ENCODE measurements at regions not wholly inside any gene's neighbourhood (a gene's known extent, or its start where the extent isn't known, plus 50 kb on each side); places are given as distances from the start of the nearest gene placed in this dataset.

GRCh38 chr6:168888102-168888501 lies 365.5 kb downstream of the THBS2 start:
- no peaks in the 10 kb centered on the region for H3K27me3 ChIP-seq (ENCODE audit: insufficient read depth, low read length, poor library complexity)
- no peak overlapping the region for H3K4me2 ChIP-seq (ENCODE audit: insufficient read depth, low read length)
- no peaks in the 10 kb centered on the region for H3K79me2 ChIP-seq (ENCODE audit: insufficient read depth, low read length)
- ATAC-seq (ENCODE audit: insufficient read depth, low read depth) (no peak), DNase-seq (no peak)
- no peak for TF ChIP-seq EZH2 (IDR thresholded peaks at IDR 0.05; ENCODE audit: borderline replicate concordance, low read depth, low read length, severe bottlenecking)
- TF ChIP-seq, protein P1, sequence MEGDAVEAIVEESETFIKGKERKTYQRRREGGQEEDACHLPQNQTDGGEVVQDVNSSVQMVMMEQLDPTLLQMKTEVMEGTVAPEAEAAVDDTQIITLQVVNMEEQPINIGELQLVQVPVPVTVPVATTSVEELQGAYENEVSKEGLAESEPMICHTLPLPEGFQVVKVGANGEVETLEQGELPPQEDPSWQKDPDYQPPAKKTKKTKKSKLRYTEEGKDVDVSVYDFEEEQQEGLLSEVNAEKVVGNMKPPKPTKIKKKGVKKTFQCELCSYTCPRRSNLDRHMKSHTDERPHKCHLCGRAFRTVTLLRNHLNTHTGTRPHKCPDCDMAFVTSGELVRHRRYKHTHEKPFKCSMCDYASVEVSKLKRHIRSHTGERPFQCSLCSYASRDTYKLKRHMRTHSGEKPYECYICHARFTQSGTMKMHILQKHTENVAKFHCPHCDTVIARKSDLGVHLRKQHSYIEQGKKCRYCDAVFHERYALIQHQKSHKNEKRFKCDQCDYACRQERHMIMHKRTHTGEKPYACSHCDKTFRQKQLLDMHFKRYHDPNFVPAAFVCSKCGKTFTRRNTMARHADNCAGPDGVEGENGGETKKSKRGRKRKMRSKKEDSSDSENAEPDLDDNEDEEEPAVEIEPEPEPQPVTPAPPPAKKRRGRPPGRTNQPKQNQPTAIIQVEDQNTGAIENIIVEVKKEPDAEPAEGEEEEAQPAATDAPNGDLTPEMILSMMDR (IDR thresholded peaks at IDR 0.05; ENCODE audit: borderline replicate concordance, extremely low read depth, low read length, poor library complexity, severe bottlenecking): no peak
- H3K9me3 ChIP-seq (ENCODE audit: insufficient read depth, low read length, severe bottlenecking): no peaks in the 10 kb centered on the region
- H3K4me3 ChIP-seq (ENCODE audit: low read depth in 1 of 2, low read length in 2 of 2): no peak overlapping the region
- H4K20me1 ChIP-seq (ENCODE audit: insufficient read depth, low read length): no peaks in the 10 kb centered on the region
- H2AFZ ChIP-seq (ENCODE audit: low read depth, low read length): no peak overlapping the region
- no peaks in the 10 kb centered on the region for H3K36me3 ChIP-seq (ENCODE audit: insufficient read depth, low read length)
- H3K4me1 ChIP-seq (ENCODE audit: insufficient read depth, low read length): no peaks in the 10 kb centered on the region
- no peak overlapping the region for H3K9ac ChIP-seq (ENCODE audit: low read depth, low read length)
- no peak overlapping the region for H3K27ac ChIP-seq (ENCODE audit: low read length)

DNA sequence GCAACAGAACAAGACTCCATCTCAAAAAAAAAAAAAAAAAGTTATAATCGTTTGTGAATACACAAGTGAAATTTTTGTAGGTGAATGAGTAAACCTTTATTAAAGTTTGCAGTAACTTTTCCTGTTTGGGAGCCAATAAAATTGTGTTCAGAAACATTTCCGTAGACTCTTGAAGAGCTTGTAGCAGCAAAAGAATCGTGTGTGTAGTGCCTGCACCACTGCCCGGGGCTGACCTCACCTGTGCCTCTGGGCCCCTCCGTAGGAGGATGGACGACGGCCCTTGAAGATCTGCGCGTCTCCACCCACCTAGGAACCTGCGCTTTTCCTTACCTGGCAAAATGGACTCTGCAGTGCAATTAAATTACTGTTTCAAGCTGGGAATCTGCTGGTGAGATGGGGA lies 366.0 kb downstream of the THBS2 start:
- ATAC-seq (ENCODE audit: insufficient read depth, low read depth) (no peak), DNase-seq (no peak)
- Histone ChIP-seq H3K27ac (ENCODE audit: low read length) (no peak overlapping the region), H2AFZ (ENCODE audit: low read depth, low read length) (no peak overlapping the region), H3K4me3 (ENCODE audit: low read depth in 1 of 2, low read length in 2 of 2) (no peak overlapping the region), H3K79me2 (ENCODE audit: insufficient read depth, low read length) (no peaks in the 10 kb centered on the region), H3K36me3 (ENCODE audit: insufficient read depth, low read length) (no peaks in the 10 kb centered on the region), H3K9me3 (ENCODE audit: insufficient read depth, low read length, severe bottlenecking) (no peaks in the 10 kb centered on the region), H4K20me1 (ENCODE audit: insufficient read depth, low read length) (no peaks in the 10 kb centered on the region), H3K27me3 (ENCODE audit: insufficient read depth, low read length, poor library complexity) (no peaks in the 10 kb centered on the region), H3K9ac (ENCODE audit: low read depth, low read length) (no peak overlapping the region), H3K4me1 (ENCODE audit: insufficient read depth, low read length) (no peaks in the 10 kb centered on the region), H3K4me2 (ENCODE audit: insufficient read depth, low read length) (no peak overlapping the region)
- TF ChIP-seq EZH2 (IDR thresholded peaks at IDR 0.05; ENCODE audit: borderline replicate concordance, low read depth, low read length, severe bottlenecking): no peak
- TF ChIP-seq, protein P1 (IDR thresholded peaks at IDR 0.05; ENCODE audit: borderline replicate concordance, extremely low read depth, low read length, poor library complexity, severe bottlenecking): no peak

DNA sequence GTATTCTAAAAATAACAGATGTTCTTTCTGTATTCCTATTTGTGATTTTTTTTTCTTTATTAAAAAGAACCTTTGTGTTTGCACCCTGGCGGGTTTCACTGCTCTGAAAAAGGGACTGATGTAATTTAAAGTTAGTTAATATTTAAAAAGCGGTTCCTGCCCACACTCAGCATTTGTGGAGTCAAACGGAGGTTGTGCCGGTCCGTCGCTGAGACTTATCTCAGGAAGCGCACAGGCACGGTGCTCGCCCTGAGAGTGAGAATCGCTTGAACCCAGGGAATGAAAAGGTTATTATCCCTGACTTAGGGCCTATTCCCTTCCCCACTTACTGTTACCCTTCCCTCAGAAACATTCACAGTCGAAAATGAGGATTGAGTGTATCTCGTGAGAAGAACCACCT lies 366.7 kb downstream of the THBS2 start:
- Histone ChIP-seq H3K4me1 (ENCODE audit: insufficient read depth, low read length) (no peaks in the 10 kb centered on the region), H3K4me3 (ENCODE audit: low read depth in 1 of 2, low read length in 2 of 2) (no peak overlapping the region), H2AFZ (ENCODE audit: low read depth, low read length) (no peak overlapping the region), H3K79me2 (ENCODE audit: insufficient read depth, low read length) (no peaks in the 10 kb centered on the region), H3K9ac (ENCODE audit: low read depth, low read length) (no peak overlapping the region), H3K27ac (ENCODE audit: low read length) (no peak overlapping the region), H3K4me2 (ENCODE audit: insufficient read depth, low read length) (no peak overlapping the region), H3K27me3 (ENCODE audit: insufficient read depth, low read length, poor library complexity) (no peaks in the 10 kb centered on the region), H3K9me3 (ENCODE audit: insufficient read depth, low read length, severe bottlenecking) (no peaks in the 10 kb centered on the region), H3K36me3 (ENCODE audit: insufficient read depth, low read length) (no peaks in the 10 kb centered on the region), H4K20me1 (ENCODE audit: insufficient read depth, low read length) (no peaks in the 10 kb centered on the region)
- no peak for DNase-seq
- no peak for TF ChIP-seq EZH2 (IDR thresholded peaks at IDR 0.05; ENCODE audit: borderline replicate concordance, low read depth, low read length, severe bottlenecking)
- TF ChIP-seq, protein P1 (IDR thresholded peaks at IDR 0.05; ENCODE audit: borderline replicate concordance, extremely low read depth, low read length, poor library complexity, severe bottlenecking): no peak
- ATAC-seq (ENCODE audit: insufficient read depth, low read depth): no peak
